GM21825 (cell line): ENCODE measurements at regions not wholly inside any gene's neighbourhood (a gene's known extent, or its start where the extent isn't known, plus 50 kb on each side); places are given as distances from the start of the nearest gene placed in this dataset.

Experiments
- ATAC-seq: cut with Tn5 transposase; IDR thresholded peaks from one replicate; pipeline ENCODE4 v1.9.1; 2021; ENCODE audit warnings: mild to moderate bottlenecking, moderate library complexity; ENCODE audit not compliant: unreplicated experiment

DNA sequence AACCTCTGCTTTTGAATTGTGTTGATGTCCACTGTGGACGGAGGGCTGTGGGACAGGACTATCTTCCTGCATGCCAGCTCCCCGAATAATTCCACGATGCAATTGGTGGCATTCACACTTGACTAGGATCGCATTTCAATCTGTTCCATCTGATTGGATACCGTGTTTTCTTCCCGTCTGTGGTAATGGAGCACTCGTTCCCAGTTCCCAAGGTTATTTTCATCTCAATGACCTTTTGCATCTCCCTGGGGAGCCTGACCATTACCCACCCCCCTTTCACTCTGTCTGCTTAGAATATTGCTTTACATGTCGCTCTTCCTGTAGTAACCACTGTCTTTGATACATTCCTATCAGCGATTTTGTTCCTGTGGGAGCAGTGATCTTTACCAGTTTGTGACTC, 402.2 kb upstream of the WWC1 start:
- no peak for ATAC-seq

DNA sequence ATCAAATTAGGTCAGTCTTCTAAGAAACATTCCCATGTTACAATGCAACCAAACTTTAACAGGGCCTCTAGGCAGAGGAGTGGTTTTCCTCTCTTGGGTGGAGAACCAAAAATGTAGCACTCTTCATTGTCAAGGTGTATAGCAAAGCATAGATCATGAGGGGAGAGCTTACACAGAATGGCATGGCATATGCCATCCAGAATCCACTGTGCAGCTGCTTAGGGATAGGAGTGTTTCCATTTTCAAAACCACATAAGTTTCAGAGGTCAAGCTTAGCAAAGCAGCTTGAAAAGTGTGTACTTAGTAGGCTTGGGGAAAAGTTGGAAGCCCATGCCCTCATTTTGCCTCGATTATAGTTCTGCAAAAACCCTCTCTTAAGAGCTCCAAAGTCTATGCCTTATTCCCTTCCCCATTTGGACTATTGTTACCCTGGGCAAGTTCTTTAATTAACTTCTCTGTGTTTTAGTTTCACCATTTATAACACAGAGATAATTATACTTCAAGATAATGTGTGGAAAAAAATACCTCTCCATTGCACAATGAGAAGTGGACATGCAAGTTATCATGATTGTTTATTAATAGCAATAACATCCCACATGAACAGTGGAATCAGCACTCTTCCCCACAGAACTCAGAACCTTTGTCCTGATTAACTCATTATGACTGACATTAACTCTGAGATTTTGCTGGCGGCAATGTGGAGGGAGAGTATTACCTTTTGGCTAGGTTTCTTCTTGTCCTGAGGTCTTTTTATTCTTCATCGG, 398.9 kb upstream of the WWC1 start:
- no peak for ATAC-seq

DNA sequence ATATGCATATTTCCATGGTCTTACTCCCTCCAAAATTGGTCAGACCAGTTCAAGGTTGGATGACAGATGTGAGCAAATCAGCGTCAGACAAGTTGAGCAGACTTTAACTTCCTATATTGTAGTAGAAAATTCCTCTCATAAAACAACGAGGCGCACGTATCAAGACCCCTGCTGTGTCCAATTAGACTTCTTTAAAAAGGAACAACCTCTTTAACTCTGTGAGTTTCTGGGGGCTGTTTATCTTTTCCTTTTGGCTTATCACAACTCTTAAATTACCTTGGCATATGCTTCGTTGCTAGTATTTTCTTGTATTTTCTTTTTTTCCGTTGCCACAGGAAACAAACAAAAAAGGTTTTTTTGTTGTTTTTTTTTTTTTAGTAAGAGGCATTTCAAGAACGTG, 398.2 kb upstream of the WWC1 start:
- no peak for ATAC-seq

DNA sequence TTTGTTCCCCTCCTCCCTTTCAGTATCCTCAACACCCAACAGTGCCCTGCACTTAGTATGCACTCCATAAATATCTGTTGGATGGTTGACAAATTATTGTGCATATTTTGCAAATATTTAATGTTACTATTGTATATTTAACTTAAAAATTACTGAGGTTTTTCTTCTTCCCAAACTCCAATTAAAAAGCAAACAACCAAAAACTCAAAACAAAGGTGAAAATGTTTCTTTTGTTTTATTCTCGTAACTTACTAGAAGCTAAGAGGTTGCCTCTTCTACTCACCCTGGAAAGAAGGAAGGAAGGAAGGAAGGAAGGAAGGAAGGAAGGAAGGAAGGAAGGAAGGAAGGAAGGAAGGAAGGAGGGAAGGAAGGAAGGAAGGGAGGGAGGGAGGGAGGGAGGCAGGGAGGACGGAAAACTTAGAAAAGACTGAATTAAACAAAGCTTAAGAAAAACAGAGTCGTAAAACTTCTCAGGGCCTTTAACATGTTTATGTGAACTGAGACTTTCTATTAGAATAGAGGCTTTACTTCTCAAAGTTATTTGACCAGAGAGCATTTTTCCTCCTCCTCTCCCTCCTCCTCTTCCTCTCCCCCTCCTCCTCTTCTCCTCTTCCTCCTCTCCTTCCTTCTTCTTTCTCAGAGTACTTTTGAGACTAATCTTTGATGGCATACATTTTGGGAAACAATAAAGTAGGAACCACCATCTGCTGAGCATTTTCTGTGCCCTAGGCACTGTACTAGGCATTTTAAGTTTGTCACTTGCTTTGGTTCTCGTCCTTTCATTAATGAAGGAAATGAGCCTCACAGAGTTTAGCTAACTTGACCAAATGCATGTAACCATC, 396.6 kb upstream of the WWC1 start:
- ATAC-seq, result no peak

DNA sequence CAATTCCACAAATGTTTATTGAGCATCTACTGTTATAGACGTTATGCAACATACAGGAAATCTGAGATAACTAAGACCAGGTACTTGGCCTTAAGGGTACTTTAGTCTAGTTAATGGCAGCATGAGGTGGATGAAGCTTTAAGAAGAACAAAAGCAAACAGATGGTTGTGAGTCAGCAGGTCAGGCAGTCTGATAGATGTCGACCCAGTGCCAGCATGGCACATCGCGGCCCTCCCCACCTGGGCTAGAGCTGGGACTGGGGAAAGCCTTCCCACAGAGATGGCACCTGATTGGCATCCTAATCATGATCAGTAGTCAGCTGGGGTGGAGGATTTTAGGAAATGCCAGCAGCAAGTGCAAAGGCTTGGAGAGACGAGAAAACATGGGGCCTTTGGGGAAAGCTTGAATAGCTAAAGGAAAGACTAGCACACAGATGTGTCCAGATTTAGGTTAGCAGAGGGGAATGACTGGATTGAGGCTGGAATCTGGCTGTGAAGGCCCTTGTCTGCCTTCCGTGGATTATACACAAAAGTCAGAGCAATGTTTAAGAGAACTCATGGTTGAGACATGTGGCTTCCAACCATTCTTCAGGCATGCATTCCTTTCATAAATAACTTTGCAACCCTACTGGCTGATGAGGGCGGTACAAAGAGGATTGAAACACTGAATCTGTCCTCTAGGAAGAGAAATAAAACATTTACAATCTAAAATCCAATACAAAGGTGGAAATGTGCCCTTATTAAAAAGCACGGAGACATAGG, 395.4 kb upstream of the WWC1 start:
- no peak for ATAC-seq

DNA sequence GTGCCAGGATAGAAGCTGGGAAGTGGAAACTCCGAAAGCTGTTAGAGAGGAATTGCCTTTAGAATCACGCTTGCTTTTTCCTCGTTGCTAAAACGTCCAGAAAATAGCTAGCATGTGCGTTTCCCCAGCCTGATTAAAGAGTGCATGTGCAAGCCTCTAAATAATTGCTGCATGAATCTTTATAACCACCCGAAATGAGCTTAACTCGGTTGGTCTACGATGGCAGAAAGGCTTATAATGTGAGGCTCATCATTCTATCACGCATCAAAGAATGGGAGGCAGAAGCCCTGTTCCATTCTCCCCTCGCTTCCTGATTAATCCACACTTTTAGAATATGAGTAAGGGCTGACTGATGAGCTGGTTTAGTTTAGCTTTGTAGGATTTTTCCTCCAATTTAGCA, 394.6 kb upstream of the WWC1 start:
- ATAC-seq, result no peak

DNA sequence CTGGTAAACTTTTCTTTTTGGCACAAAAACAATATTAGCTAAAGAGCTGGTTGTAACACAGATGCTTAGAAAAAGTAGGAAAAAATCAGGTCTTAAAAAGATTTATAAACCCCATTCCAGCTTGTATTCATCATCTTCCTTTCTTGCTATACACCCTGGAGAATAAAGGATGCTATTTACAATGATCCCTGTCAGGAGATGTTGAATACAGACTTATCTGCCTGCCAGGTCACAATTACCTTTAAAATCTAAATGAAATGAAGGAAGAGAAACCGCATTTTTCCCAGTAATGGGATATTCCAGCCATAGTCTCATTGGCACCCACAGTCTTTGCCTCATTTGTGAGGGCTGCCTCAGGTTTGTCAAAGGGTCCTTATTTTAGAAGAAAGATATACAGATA, 394.1 kb upstream of the WWC1 start:
- ATAC-seq, result no peak

DNA sequence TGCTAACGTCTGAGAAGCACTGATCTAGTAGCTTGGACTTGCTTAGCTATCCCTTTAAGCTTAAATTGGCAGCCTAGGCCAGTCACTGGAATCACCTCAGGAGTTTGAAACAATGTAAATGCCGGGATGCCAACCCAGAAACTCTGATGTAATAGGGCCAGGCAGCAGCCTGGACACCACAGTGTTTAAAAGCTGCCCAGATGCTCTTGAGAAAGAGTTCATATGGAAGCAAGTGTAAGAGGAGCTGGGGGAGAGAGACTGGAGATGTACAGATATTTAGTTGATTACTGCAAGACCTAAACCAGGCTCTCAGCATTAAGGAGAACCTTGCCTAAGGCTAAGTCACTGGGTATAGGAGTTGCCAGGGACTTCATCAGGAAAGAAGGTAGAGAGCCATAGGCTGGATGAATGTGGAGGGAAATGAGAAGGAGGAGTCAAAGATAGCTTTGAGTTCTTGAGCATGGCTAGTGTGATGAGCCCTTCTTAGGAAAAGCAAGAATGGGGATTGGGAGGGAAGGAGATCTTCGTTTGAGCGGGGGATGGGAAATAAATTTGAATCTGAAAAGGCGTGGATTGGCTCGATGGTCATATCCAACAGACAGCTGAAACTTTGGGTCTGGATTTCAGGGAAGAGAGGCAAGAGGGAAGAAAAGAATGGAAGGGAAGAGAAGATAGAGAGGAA, 392.9 kb upstream of the WWC1 start:
- ATAC-seq, result no peak

DNA sequence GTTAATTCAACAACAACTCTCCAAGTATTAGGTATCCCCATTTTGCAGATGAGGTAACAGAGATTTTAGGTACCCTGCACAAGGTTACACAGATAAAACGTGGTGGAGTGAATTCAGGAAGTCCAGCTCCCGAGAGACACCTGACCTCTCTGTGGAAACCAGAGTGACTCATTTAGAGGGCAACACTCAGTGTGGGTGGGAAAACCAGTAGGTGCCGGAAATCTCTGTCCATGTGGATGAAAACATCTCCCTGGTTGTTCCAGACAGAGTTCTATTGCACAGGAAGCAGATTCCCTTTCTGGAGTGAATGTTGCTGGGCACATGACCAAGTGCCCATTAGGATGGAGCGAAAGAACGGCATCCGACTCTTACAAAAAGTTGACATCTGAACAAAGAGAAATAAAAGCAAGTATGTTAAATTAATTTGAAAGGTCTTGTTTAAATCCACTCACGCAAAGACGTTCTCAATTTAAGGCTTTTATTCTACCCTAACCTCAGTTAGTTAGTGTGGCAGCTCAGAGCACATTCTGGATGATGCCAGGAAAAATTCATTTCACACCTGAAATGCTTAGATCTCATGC, 391.9 kb upstream of the WWC1 start:
- no peak for ATAC-seq

DNA sequence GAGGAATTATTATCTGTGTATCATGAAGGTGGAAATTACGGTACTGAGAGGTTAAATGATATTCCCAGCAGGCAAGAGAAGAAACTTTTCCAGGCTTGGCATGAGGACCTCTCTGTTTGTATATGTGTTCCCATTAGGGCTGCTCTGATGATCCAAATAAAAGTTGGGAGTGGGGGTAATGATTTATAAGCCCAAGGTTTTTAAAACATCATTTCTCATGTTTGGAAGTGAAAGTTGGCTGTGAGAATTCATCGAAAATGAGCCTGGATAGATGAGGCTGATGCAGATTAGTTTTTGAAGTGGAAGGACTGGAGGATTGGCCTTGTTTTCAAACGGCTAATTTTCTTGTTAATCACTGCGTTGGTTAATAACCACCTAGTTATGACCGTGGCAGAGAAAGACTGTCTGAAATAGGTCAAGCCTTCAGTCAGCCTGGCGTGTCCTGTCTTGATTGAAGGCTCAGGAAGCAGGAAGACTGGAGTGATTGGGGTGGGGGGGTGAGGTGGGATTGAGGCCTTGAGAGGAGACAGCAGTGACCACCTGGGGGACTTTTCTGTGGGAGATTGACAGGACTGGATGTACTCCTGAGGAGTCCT, 391.0 kb upstream of the WWC1 start:
- no peak for ATAC-seq

DNA sequence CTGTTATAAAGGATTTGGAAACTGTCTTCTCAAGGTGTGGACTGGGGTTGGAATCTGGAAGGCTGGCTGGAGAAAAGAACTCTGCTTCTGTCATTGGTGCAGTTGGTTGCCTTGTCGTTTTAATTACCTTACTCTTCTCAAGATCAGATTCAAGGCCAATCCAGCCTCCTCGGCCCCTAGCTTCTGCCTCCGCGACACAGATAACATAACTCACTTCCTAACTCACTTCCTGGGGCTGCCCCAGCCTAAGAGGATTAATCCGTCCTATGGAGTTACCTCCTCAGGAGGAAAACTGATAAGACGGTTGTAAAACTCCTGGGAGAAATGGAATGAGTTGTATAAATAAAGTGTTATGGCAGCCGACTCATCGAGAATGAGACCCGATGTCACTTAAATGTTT, 389.1 kb upstream of the WWC1 start:
- no peak for ATAC-seq

DNA sequence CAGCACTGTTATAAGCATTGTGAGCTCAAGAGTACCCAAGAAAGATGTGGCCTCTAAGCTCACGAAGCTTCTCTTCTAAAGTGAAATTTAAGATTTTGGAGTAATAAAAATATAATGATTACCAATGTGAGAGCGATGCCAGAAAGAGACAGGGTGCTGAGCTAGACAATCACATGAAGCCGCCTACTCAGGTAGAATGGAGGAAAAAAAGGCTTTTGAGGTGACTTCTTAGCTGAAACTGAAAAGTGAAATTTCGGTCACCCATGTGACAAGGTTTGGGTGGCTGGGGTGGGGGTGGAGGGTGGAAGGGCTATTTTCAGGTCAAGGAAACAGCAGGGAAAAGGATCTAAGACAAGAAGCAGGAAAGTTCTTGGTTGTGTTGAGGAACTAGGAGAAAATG, 388.2 kb upstream of the WWC1 start:
- no peak for ATAC-seq

DNA sequence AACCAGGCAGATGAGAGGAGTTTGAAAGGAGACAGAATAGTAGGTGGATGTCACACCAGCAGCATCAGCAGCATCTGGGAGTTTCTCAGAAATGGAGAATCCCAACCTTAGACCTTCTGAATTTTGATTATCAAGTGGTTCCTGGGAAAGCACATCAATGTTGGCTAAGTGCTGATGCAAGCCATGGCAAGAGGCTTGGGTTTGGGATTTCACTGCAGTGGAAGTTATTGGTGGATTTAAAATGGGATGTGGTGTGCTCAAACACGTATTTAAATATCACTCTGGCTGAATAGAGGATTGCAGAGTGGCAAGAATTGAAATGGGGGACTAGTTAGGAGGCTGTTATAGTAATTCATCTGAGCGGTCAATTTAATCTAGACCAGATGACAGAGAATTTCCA, 387.8 kb upstream of the WWC1 start:
- ATAC-seq, result no peak

DNA sequence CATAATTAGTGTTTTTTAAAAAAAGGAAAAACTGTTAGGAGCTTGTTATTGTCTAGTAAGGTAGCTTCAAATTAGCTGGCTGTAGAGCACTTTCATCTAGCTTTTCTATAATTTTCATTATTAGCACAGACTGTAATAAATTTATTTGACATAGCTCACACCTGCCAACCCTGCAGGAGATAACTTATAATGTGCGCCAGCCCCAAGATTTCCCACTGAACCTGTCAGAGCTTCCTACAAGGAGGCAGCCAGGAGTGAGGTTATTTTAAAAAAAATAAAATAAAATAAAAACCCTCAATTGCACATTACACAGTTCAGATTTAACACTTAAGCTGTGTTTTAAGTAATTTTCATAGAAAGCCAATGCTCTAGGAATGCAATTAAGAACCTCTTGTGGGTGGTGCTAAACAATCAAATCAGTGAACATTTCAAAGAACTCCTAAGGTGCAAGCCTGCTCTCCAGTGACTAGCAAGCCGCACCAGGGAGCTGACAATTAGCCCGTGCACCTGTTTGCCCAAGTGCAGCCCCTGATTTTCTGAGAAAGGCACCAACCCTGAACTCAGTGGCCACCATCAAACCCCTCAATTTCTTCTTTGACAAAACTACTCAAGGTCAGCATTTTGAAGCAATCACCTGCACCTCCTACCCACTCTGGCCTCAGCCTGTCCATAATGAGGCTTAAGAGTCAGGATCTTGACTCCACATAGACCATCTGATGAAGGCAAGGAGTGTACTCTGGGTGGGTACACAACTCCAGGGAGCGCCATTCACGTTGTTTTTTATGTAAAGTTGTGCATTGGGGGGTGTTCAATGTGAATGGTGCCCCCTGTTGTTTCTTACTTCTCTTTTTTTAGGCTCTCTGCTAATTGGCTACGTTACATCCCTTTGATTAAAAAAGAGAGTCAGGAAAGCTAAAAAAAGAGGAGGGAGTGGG, 385.3 kb upstream of the WWC1 start:
- no peak for ATAC-seq

DNA sequence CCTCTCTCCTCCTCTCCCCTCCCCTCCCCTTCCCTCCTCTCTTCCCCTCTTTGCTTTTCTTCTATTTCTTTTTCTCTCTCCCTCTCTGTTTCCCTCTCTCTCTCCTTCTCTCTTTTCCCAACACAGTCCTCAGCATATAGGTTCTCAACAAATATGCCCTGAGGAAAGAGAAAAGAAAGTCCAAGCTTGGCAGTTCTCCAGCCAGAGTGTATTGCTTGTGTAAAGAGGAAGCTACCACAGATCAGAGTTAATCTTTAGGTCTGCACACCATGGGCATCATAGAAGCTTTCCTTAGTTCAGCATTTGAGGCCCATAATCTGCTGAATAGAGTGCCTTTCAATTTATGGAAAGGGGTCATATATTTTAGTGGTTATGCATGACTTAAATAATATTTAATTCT, 382.8 kb upstream of the WWC1 start:
- ATAC-seq, result no peak

DNA sequence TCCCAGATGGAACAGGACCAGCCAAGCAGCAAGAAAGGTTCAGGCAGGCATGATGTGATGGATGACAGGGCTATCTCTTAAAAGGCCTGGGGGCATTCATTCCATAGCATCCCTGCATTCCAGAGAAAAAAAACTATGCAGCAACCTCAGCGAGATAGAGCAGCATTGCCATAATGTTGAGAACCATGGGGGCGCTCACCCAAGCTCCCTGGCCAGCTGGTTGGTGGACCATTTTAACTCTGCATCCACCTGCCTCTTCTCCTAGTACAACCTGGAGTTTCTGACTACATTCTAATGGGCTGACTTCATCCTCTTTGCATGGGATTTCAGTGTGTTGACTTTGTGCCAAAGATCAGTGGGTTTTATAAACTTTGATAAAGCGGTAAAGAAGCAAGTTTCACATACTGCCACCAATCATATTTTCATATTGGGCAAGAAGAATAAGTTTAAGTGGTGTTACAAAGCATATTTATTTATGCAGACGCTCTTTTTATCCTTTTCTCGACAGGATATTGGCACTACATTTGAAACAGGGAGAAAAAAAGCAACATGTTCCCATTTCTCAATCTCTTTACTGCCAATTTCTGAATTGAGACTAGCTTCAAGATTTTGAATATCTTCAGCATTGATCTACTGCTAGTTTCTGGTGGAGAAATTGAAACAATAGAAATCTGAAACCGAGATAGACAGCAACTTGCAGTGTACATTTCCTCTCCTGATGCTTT, 378.3 kb upstream of the WWC1 start:
- no peak for ATAC-seq

DNA sequence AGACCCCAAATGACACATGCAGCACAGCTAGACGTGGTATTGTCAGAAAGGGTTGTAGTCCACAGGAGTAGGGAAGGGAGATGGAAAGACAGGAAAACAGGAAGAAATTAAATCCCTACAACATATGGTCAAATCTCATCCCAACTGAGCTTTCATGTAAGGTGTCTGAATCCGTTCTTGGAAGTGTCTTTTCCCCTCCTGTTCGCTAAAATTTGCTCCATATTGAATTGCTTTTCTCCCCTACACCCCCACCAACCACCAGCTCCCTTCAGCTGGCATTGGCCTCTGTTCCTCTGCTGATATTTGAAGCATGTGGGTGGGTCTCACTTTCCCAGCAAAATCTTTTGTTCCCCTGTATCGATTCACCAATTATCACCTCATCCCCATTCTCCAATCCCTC, 376.2 kb upstream of the WWC1 start:
- ATAC-seq, result no peak

DNA sequence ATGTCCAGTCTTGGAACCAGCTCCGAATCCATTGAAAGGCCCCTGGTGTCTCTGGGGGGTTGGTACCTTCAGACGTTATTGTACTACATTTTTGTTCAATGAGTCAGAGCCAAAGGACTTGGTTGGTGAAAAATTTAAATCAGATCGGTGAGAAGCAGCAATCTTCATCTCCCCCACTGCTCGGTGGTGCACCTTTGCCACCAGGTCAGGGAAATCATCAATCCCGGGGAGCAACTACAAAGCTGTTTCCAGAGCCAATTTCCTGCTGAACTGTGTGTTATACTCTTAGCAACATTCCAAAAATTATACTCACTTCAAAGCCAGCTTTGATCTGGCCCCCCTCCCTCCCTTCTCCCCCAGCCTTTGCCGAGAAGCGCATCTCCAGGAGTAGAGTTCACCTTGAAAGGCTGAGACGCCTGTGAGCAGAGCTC, 375.2 kb upstream of the WWC1 start:
- ATAC-seq, result no peak

DNA sequence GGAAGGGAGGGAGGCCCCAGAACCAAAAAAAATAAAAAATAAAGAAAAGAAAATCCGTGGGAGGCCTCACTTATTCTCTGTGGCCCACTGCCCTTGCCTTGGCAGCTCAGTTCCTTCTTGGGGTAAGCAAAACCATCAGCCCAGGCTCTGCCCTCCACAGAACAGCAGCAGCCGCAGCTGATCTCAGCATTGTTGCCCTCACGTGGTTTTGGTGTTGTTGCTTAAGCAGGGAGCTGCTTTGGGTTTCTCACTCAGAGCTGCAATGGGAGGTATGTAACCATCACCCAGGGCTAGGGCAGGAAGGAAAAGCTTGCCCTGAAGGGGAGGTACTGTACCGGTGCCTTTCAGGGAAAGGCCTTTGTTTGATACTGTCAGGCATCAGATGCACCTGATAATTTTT, 374.7 kb upstream of the WWC1 start:
- ATAC-seq, result no peak
